ENCODE measurements at regions not wholly inside any gene's neighbourhood (a gene's known extent, or its start where the extent isn't known, plus 50 kb on each side); places are given as distances from the start of the nearest gene placed in this dataset.

GRCh38 chr1:177351361-177352108 lies 180.8 kb downstream of the BRINP2 start:
- Mint-ChIP-seq H3K9me3 (no peaks in the 10 kb centered on the region), H3K4me3 (no peak overlapping the region), H3K27ac (no peak overlapping the region), H3K27me3 (no peaks in the 10 kb centered on the region), H3K36me3 (ENCODE audit: low read depth) (no peaks in the 10 kb centered on the region), H3K4me1 (no peaks in the 10 kb centered on the region)
- DNase-seq, result no peak
- TF ChIP-seq, protein P1, sequence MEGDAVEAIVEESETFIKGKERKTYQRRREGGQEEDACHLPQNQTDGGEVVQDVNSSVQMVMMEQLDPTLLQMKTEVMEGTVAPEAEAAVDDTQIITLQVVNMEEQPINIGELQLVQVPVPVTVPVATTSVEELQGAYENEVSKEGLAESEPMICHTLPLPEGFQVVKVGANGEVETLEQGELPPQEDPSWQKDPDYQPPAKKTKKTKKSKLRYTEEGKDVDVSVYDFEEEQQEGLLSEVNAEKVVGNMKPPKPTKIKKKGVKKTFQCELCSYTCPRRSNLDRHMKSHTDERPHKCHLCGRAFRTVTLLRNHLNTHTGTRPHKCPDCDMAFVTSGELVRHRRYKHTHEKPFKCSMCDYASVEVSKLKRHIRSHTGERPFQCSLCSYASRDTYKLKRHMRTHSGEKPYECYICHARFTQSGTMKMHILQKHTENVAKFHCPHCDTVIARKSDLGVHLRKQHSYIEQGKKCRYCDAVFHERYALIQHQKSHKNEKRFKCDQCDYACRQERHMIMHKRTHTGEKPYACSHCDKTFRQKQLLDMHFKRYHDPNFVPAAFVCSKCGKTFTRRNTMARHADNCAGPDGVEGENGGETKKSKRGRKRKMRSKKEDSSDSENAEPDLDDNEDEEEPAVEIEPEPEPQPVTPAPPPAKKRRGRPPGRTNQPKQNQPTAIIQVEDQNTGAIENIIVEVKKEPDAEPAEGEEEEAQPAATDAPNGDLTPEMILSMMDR (IDR thresholded peaks at IDR 0.05), result no peak
- ChIA-PET CTCF (no interaction called here), POLR2A (no interaction called here)
- ATAC-seq (ENCODE audit: low read depth), result no peak
- intact Hi-C loops (cut with micrococcal nuclease), result no loop called here

- H3K27ac Mint-ChIP-seq, result no peak overlapping the region
- H3K9me3 Mint-ChIP-seq, result no peaks in the 10 kb centered on the region
- no peaks in the 10 kb centered on the region for H3K27me3 Mint-ChIP-seq
- intact Hi-C loops (cut with micrococcal nuclease), result no loop called here
- H3K4me3 Mint-ChIP-seq, result no peak overlapping the region
- no peaks in the 10 kb centered on the region for H3K36me3 Mint-ChIP-seq (ENCODE audit: low read depth)
- ATAC-seq (ENCODE audit: low read depth) (no peak), DNase-seq (no peak)
- ChIA-PET POLR2A (no interaction called here), CTCF (no interaction called here)
- TF ChIP-seq, protein P1 (IDR thresholded peaks at IDR 0.05), result no peak
- no peaks in the 10 kb centered on the region for H3K4me1 Mint-ChIP-seq
Observed at GRCh38 chr1:177346790-177347359, 176.1 kb downstream of the BRINP2 start.

DNA sequence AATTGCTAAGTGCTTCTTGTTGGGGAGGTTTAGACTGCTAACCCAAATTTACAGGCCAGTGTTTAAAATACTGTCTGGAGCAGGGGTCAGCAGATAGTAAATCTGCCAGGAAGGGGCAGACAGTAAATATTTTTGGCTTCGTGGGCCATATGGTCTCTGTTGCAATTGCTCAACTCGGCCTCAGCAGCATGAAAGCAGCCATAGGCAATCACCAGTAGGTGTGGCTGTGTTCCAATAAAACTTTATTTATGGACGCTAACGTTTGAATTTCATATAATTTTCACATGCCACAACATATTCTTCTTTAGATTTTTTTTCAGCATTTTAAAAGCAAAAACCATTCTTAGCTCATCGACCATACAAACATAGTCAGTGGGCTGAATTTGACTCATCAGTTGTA lies 172.7 kb downstream of the BRINP2 start:
- ATAC-seq (ENCODE audit: low read depth) (no peak), DNase-seq (no peak)
- Mint-ChIP-seq H3K36me3 (ENCODE audit: low read depth) (no peaks in the 10 kb centered on the region), H3K4me3 (no peak overlapping the region), H3K4me1 (no peaks in the 10 kb centered on the region), H3K27me3 (no peaks in the 10 kb centered on the region), H3K9me3 (no peaks in the 10 kb centered on the region), H3K27ac (no peak overlapping the region)
- TF ChIP-seq, protein P1 (IDR thresholded peaks at IDR 0.05), result no peak
- CTCF ChIA-PET, result no interaction called here
- intact Hi-C loops (cut with micrococcal nuclease), result no loop called here
- POLR2A ChIA-PET, result no interaction called here

DNA sequence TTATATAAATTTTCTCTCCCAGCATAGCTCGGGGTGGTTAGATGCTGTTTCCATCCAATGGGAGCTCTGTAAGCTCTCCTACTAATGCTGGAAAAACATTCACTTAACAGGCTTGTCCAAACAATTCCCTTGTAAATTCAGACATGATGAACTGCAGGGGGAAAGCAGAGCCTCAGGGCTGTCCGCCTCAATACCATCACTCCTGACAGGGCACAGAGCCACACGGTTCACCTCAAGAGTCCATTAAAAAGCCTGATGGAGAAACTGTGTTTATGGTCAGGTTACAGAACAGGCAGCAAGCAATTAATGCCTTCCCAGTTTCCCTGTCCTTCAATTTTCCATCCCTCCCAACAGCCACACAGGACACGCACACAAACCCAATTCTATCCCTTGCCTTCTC lies 171.0 kb downstream of the BRINP2 start:
- Mint-ChIP-seq H3K27me3 (no peaks in the 10 kb centered on the region), H3K27ac (no peak overlapping the region), H3K36me3 (ENCODE audit: low read depth) (no peaks in the 10 kb centered on the region), H3K4me1 (no peaks in the 10 kb centered on the region), H3K9me3 (no peaks in the 10 kb centered on the region), H3K4me3 (no peak overlapping the region)
- ChIA-PET POLR2A (no interaction called here), CTCF (no interaction called here)
- TF ChIP-seq, protein P1 (IDR thresholded peaks at IDR 0.05), result no peak
- no peak for ATAC-seq (ENCODE audit: low read depth)
- intact Hi-C loops (cut with micrococcal nuclease), result no loop called here
- DNase-seq, result no peak

DNA sequence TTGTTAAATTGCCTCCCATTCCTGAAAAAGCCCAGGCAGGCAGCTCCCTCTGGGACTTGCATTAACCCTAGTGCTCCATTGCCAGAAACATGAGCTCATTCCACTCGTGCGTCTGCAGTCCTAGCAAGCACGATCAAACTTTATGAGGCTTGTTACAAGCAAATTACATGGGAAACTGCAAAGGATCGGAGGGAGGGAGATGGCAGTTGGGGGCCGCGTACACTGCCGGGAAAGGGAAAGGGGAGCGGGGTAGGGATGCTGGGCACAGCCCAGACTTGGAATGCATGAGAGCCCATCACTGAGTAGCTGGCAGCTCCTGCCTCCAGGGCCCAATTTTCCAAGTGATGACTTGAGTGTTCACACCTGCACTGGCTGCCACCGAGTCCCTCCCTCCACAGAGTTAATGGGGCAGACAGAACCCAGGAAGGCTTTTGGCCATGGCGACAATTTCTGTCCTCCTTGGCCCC lies 169.9 kb downstream of the BRINP2 start:
- ChIA-PET POLR2A (no interaction called here), CTCF (no interaction called here)
- ATAC-seq (ENCODE audit: low read depth) (no peak), DNase-seq (no peak)
- Mint-ChIP-seq H3K27ac (no peak overlapping the region), H3K36me3 (ENCODE audit: low read depth) (no peaks in the 10 kb centered on the region), H3K27me3 (no peaks in the 10 kb centered on the region), H3K9me3 (no peaks in the 10 kb centered on the region), H3K4me3 (no peak overlapping the region), H3K4me1 (no peaks in the 10 kb centered on the region)
- TF ChIP-seq, protein P1 (IDR thresholded peaks at IDR 0.05), result no peak
- intact Hi-C loops (cut with micrococcal nuclease), result no loop called here
